ENCODE measurements at regions not wholly inside any gene's neighbourhood (a gene's known extent, or its start where the extent isn't known, plus 50 kb on each side); places are given as distances from the start of the nearest gene placed in this dataset.
"Not testable (repeated sequence)": the region's sequence is repeated elsewhere in the genome, so short reads cannot be mapped to it uniquely, and the experiment has no call there.

GRCh38 chr3:176190755-176191154 is 1006.5 kb downstream of the TBL1XR1 start:
- no peak for DNase-seq (ENCODE audit: low spot score)

DNA sequence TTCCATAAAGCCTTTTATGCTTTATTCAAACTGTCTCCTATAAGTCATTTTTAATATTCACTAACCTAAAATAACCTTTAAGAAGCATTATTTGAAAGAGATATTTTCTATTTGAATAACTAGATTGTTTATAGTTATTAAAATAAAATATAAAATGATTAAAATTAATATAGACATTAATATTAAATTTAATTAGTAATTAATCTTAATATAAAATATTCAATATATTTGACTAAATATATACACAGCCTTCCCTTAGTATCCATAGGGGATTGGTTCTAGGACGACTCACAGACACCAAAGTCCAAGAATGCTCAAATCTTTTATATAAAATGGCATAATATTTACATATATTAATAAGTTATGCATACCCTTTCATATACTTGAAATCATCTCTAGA is 1014.1 kb downstream of the TBL1XR1 start:
- no peak for DNase-seq (ENCODE audit: low spot score)

- DNase-seq (ENCODE audit: low spot score) = no peak
Observed at GRCh38 chr3:176174060-176174459, 1023.2 kb downstream of the TBL1XR1 start.

DNA sequence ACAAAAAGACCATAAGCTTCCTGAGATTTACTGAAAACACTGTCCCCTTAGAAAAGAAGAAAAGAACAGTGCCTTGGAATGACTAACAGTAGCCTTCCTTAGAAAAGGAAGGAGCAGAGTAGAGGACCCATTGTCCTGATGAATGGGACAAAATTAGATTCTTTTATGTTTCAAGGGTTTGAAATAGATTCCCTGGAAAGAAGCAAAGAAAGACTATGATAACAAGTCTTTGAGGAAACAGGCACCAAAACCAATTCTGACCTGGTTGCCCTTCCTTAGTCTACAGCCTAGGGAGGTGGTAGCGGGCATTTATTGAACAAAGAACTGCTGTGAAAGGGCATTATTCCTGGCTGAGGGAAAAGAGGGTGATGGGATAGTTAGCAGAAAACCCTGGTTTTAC is 1024.8 kb downstream of the TBL1XR1 start:
- no peak for DNase-seq (ENCODE audit: low spot score)

GRCh38 chr3:176167272-176167671 is 1030.0 kb downstream of the TBL1XR1 start:
- DNase-seq (ENCODE audit: low spot score) = no peak

GRCh38 chr3:176160997-176161396 is 1036.3 kb downstream of the TBL1XR1 start:
- DNase-seq (ENCODE audit: low spot score) = no peak

GRCh38 chr3:176159796-176160195 is 1037.5 kb downstream of the TBL1XR1 start:
- no peak for DNase-seq (ENCODE audit: low spot score)

DNA sequence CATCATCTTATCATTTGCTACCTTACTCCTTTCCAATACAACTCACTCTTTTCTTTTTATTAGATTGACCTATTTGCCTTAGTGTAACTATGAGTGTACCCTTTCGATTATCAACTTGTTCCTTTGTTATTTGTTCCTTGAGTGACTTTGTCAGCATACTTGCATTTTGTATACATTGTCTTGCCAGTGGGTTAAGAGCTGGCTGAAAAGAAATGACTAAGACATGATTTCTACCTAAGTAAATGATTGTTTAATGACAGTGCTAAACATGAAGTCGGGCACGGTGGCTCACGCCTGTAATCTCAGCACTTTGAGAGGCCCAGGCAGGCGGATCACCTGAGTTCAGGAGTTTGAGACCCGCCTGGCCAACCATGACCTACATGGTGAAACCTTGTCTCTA is 1042.3 kb downstream of the TBL1XR1 start:
- DNase-seq (ENCODE audit: low spot score) = no peak

DNA sequence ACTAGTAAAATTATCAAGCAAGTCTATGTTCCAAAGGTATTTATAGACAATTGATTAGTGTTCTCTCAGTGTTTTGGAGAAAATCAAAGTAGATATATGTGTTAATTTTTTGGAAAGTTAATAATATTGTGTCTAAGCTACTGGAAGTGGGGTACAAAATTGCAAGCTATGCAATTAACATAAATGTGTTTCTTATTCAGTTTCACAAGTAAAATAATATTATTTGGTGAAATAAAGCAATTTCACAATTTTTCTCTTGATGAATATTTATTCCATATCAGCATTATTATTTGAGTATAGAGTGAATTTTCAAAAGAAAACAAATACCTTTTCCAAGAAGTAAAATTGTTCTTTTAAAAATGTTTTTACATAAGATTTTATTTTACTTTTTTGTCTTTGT is 1047.7 kb downstream of the TBL1XR1 start:
- DNase-seq (ENCODE audit: low spot score) = no peak

- DNase-seq (ENCODE audit: low spot score) = no peak
Observed at GRCh38 chr3:176147251-176147650, 1050.0 kb downstream of the TBL1XR1 start.

DNA sequence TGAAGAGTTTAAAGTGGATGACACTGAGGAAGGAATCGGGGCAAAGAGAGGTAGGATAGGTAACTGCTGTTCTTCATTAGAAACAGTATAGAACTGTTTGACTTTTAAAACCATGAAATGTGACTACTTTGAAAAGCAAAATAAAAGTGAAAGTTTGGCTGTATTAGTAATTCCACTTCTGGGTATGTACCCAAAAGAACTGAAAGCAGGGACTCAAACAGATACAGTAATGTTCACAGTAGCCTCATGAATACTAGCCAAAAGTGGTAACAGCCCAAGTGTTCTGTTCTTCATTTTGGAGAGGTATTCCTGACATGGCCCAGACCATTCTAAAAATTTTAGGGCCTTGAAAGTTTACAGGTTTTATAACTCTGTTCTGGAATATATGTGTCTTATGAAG is 1055.4 kb downstream of the TBL1XR1 start:
- no peak for DNase-seq (ENCODE audit: low spot score)

GRCh38 chr3:176120507-176120906 is 1076.8 kb downstream of the TBL1XR1 start:
- no peak for DNase-seq (ENCODE audit: low spot score)

DNA sequence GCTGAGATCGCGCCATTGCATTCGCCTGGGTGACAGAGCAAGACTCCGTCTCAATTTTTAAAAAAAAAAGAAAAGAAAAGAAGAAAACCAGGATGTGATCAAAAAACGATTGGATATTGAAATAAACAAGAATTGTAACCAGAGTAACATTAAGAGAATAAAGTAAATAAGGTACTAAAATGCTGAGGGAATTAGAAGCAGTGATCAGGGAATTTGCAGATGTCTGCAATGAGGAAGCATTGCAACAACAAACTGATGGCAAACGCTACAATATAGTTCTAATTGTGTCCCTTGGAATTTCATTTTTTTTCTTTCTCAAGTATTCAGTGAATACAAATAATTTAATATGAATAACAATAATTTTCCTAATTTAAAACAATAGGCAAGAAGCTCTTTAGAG is 1077.5 kb downstream of the TBL1XR1 start:
- no peak for DNase-seq (ENCODE audit: low spot score)

DNA sequence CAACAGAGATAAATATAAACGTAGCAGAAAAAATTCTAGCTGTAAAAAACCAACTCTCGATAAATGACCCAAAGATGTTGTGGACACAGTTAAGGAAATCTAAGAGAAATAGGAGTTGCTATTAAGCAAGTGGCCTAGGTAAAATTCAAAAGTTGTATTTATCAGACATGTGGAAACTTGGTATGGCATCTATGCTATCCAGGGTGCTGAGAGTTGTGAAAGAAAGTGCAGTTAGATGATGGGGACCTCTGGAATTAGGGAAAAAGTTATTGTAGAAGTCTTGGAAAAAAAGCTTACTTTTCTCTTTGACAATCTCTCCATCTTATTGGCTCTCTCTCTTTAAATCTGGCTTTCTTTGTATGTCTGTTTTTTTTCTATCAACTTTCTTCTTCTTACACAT is 1090.9 kb downstream of the TBL1XR1 start:
- no peak for DNase-seq (ENCODE audit: low spot score)

DNA sequence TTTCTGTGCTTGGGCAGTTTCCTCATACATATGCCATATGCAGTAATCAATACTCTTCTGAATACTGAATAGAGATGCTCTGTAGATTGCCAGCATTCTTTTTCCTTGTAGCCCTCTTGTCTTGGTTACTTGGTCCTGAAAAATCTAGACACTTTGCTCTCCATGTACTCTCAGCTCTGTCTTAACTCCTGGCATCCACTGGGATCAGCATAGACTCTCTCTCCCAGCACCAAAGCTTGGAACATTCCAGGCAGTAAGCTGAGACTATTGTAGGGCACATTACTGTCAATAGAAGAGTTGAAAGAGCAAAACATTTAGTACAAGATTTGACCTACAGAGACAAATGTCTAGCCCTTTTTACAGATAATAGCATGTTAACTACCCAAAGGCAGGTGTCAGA is 1100.3 kb downstream of the TBL1XR1 start:
- DNase-seq (ENCODE audit: low spot score) = no peak

- not testable (repeated sequence) for DNase-seq (ENCODE audit: low spot score)
Observed at GRCh38 chr3:176093892-176094291, 1103.4 kb downstream of the TBL1XR1 start.

GRCh38 chr3:176090727-176091126 is 1106.6 kb downstream of the TBL1XR1 start:
- no peak for DNase-seq (ENCODE audit: low spot score)

DNA sequence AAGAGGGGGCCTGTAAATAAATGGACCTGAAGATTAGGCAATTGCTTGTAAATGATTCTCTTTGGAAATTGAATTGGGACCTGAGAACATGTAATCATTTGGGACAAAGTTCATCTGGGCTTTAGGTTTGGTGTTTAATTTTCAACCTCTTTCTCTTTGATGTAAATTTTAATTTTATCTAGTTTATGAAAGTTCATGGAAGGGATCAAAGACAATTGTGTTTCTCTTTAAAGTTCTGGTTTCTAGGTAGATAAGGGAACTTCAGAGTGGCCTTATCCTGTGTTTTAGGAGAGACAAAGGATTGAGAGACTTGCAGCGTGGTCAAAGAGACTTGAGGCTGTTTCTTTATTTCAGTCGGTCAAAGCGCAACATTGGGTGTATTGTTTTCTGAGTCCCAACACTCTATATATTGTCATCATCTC is 1108.3 kb downstream of the TBL1XR1 start:
- DNase-seq (ENCODE audit: low spot score) = no peak

GRCh38 chr3:176087066-176087697 is 1110.1 kb downstream of the TBL1XR1 start:
- no peak for DNase-seq (ENCODE audit: low spot score)

- no peak for DNase-seq (ENCODE audit: low spot score)
Observed at GRCh38 chr3:176079785-176080184, 1117.5 kb downstream of the TBL1XR1 start.

- no peak for DNase-seq (ENCODE audit: low spot score)
Observed at GRCh38 chr3:176078906-176079305, 1118.4 kb downstream of the TBL1XR1 start.

GRCh38 chr3:176075491-176075890 is 1121.8 kb downstream of the TBL1XR1 start:
- no peak for DNase-seq (ENCODE audit: low spot score)

DNA sequence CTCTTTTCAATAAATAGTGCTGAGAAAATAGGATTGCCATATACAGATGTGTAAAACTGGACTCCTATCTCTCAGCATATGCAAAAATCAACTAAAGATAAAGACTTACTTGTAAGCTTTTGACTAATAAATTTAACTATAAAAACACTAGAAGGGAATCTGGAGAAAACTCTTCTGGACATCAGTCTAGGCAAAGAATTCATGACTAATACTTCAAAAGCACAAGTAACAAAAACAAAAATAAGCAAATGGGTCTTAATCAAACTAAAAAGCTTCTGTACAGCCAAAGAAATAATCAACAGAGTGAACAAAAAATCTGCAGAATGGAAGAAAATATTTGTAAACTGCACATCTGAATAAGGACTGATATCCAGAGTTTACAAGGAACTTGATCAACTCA is 1122.2 kb downstream of the TBL1XR1 start:
- DNase-seq (ENCODE audit: low spot score) = no peak

DNA sequence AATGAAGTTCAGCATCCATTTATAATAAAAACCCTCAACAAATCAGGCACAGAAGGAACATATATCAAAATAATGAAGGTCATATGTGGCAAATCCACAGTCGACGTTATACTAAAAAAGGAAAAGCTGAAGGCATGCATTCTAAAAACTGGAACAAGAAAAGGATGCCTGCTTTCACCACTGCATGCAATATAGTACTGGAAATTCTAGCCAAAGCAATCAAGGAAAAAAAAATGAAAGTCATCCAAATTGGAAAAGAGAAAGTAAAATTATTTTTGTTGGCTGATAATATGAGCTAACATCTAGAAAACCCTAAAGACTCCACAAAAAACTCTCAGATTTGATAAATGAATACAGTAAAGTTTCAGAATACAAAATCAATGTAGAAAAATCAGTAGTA is 1123.2 kb downstream of the TBL1XR1 start:
- DNase-seq (ENCODE audit: low spot score) = no peak

GRCh38 chr3:176071943-176072342 is 1125.3 kb downstream of the TBL1XR1 start:
- no peak for DNase-seq (ENCODE audit: low spot score)

Measured in CD4-positive, alpha-beta T cell treated with Interleukin-15 for 4 hours (primary cell).